ENCODE measurements at regions not wholly inside any gene's neighbourhood (a gene's known extent, or its start where the extent isn't known, plus 50 kb on each side); places are given as distances from the start of the nearest gene placed in this dataset.

DNA sequence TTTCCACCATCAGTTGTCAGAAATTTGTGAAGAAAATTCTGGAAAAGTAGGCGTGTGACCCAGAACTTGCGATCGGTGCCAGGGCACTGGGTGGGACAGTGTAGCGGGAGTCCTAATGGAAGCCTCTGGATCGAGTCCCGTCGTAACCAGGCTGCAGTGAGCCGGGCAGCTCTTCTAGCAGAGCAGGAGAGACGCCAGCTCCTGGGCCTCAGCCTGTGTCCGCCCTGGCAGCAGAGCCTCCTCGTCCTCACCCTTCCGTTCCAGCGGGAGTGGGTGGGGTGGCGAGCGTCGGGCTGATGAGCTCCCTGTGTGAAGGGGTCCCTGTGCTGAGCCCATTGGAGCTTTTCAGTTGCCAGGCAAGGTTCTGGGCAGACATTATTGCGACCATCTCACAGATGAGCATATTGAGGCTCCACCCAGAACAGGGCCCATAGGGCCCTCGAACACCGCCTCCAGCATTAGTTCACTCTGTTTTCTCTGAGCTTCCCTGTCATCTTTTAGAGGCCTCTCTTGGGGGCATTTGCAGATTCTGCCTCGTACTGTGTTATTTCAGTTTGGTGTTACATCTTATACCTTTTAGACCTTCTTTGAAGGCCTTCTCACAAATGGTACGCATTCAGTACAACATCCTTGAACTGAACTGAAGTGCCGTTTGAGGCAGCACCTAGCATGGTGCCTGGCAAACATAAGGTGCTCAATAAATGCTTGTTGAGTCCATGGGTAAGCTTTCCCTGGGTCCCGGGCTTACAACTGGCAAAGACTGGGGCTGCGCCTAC, 207.1 kb upstream of the CIBAR2 start:
- DNase-seq (ENCODE audit: low read depth): no peak
- in situ Hi-C loops (cut with HindIII; ENCODE audit: low pct_unique_long_range_greater_than_20kb, low sequenced_read_pairs): no loop called here

DNA sequence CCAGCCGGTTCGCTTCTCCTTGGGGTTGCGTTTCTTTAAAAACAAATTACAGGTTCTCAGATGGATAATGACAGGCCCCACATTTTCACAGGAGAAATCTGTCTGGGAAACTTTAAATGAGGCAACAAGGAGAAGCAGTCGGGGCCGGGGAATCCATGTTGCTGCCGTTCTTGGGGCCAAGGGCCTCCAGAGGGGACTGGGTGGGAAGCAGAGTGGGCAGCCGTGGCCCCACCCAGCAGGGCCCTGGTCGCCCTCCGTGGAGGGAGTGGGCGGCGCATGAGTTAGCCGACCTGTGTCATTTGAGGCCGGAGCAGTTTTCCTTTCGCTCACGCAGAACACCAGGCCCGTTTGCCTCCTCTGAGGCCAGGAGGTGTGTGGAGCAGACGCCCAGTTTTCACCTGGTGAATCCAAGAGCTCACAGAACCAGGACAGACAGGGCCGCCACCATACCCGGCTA, 207.7 kb upstream of the CIBAR2 start:
- in situ Hi-C loops (cut with HindIII; ENCODE audit: low pct_unique_long_range_greater_than_20kb, low sequenced_read_pairs): no loop called here

DNA sequence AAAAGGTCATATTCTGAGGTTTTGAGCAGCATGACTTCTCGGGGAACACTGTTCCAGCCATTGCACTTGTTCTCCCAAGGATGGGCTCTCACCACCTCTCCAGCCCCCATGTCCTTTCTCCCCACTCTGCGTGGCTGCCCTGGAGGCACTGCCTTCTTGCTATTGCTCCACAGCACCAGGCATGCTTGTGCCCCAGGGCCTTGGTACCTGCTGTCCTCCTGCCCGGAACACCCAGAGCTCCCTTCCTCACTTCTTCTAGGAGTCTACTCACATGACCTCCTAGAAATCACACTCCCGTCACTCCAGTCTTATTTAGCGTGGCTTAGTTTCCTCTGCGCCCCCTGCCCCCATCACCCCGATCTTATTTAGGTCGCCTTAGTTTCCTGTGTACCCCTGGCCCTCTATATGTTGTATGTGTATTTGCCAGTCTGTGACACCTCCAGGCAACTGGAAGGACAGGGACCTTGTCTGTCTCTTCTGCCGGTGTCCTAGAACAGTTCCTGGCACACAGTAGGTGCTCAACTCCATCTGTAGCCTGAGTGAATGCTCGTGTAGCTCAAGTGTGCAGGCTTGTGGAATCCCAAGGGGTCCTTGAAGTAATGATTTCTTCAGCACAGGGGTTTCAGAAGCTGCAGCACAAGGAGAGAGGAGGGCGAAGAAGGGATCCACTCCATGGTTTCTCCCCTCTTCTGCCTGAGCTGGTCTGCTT, 208.6 kb upstream of the CIBAR2 start:
- no peak for DNase-seq (ENCODE audit: low read depth)
- in situ Hi-C loops (cut with HindIII; ENCODE audit: low pct_unique_long_range_greater_than_20kb, low sequenced_read_pairs): no loop called here

More for the DNA sequence above, 207.7 kb upstream of the CIBAR2 start:
- DNase-seq (ENCODE audit: low read depth): no peak

DNA sequence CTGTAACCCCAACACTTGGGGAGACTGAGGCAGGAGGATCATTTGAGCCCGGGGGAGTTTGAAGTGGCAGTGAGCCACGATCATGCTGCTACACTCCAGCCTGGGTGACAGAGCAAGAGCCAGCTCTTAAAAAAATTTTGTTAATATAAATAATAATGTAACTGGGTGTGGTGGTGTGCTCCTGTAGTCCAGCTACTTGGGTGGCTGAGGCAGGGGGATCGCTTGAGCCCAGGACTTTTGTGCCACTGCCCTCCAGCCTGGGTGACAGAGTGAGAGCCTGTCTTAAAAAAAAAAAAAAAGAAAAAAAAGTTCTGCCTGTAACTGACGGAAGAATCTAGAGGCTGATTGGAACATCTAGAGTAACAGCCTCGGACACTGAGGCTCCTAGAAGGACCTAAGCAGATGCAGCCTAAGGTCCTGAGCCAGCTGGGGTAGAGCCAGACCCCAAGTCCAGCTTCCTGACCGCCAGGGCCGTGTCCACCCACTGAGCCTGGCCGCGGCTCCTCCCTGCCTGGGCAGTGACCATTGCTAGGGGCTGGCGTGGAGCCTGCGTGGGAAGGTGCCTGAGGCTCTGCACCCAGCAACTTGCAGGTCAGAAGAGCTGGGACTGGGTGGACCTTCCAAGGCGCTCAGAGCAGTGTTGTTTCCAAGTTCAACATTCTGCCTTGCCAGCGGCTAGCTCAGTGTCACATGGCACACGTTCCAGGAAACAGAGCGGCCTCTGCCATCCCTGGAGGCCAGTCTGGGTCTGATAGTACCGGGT, 209.4 kb upstream of the CIBAR2 start:
- in situ Hi-C loops (cut with HindIII; ENCODE audit: low pct_unique_long_range_greater_than_20kb, low sequenced_read_pairs): no loop called here
- peak; percentile 42 for DNase-seq (ENCODE audit: low read depth)

DNA sequence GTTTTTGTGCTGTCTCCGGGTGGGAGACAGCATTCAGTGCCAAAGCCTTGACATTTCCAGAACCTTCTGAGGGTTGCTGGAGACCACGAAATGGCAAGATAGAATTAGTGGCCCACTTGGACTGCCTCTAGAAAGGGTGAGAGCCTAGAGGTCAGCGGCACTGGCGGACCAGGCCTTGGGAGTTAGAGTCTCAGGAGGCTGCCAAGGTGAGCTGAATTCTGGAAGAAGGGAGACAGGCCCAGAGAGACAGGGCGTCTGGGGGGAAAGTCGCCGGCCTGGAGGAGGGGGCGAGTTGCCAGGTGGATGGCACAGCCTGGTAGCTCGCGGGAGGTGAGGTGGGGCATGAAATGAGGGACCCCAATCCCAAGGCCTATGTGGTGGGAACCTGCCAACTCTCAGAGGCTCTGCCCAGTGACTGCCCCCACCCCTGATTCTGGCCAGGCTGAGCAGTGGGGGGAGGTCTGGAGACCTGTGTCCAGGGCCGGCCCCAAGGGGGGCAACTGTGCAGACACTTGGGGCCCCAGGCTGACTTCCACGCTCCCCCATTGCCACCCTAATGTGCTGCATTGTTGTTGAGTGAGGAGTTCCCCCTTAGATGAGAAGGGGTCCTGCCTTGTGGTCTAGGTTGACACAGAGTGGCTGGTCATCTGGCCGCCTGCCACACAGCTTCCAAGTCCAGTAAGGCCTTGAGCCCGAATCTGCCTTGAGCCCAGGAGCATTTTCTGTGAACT, 211.1 kb upstream of the CIBAR2 start:
- DNase-seq (ENCODE audit: low read depth): no peak
- in situ Hi-C loops (cut with HindIII; ENCODE audit: low pct_unique_long_range_greater_than_20kb, low sequenced_read_pairs): no loop called here

DNA sequence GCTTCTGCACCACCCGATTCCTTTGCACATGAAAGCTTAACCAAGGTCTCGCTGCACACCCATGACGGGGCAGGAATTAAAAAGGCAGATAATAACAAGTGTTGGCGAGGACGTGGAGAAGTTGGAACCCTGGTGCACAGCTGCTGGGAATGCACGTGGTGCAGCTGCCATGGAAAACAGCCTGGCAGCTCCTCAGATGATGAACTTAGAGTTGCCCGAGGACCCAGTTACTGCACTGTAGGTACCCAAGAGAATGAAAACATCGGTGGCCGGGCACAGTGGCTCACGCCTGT, 211.6 kb upstream of the CIBAR2 start:
- in situ Hi-C loops (cut with HindIII; ENCODE audit: low pct_unique_long_range_greater_than_20kb, low sequenced_read_pairs): no loop called here
- DNase-seq (ENCODE audit: low read depth): no peak

DNA sequence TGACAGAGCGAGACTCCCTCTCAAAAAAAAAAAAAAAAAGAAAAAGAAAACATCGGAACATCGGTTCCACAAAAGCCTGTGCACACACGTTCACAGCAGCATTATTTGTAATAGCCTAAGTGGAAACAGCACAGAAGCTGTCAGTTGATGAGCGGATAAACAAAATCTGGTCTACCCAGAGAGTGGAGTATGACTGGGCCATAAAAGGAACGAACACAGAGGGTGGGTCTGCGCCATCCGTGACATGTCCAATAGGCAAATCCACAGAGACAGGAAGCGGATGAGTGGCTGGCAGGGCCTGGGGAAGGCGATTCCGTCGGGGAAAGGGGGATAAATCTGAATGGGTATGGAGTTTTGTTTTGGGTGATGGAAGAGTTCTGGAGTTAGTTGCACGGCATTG, 212.2 kb upstream of the CIBAR2 start:
- in situ Hi-C loops (cut with HindIII; ENCODE audit: low pct_unique_long_range_greater_than_20kb, low sequenced_read_pairs): no loop called here
- no peak for DNase-seq (ENCODE audit: low read depth)

DNA sequence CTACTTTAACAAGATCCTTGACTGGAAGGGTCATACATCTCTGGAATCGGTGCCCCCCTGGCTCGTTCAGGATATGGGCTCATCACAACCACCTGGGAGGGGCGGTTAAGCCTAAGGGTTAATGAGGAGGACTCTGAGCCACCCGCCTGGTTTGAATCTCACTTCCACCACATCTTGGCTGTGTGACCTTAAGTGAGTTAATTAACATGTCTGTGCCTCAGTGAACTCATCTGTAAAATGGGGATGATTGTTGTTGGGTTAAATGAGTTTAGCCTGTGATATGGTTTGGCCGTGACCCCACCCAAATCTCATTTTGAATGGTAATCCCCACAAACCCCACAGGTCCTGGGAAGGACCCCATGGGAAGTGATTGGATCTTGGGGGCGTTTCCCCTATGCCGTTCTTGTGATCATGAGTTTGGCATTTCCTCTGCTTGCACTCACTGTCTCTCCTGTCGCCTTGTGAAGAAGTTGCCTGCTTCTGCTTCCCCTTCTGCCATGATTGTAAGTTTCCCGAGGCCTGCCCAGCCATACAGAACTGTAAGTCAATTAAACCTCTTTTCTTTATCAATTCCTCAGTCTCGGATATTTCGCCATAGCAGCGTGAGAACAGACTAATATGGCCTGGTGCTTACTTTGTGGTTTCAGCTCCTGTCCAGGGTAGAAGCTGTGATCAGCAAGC, 214.0 kb upstream of the CIBAR2 start:
- in situ Hi-C loops (cut with HindIII; ENCODE audit: low pct_unique_long_range_greater_than_20kb, low sequenced_read_pairs): no loop called here

DNA sequence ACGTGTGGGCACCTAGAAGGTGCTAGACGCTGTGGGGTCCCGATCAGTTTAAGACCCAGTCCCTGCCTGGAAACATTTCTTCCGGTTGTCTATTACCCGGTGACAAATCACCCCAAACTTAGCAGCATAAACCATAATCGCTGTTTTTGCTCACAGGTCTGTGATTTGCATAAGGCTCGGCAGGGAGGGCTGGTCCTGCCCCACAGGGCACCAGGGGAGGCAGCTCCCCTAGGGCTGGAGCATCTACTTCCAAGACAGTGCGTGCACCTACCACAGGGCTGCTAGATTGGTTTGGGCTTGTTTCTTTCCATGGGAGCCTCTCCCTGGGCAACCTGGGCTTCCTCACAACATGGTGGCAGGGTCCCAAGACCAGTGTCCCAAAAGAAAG, 214.5 kb upstream of the CIBAR2 start:
- in situ Hi-C loops (cut with HindIII; ENCODE audit: low pct_unique_long_range_greater_than_20kb, low sequenced_read_pairs): no loop called here
- no peak for DNase-seq (ENCODE audit: low read depth)

More for the DNA sequence above, 214.0 kb upstream of the CIBAR2 start:
- DNase-seq (ENCODE audit: low read depth): no peak

DNA sequence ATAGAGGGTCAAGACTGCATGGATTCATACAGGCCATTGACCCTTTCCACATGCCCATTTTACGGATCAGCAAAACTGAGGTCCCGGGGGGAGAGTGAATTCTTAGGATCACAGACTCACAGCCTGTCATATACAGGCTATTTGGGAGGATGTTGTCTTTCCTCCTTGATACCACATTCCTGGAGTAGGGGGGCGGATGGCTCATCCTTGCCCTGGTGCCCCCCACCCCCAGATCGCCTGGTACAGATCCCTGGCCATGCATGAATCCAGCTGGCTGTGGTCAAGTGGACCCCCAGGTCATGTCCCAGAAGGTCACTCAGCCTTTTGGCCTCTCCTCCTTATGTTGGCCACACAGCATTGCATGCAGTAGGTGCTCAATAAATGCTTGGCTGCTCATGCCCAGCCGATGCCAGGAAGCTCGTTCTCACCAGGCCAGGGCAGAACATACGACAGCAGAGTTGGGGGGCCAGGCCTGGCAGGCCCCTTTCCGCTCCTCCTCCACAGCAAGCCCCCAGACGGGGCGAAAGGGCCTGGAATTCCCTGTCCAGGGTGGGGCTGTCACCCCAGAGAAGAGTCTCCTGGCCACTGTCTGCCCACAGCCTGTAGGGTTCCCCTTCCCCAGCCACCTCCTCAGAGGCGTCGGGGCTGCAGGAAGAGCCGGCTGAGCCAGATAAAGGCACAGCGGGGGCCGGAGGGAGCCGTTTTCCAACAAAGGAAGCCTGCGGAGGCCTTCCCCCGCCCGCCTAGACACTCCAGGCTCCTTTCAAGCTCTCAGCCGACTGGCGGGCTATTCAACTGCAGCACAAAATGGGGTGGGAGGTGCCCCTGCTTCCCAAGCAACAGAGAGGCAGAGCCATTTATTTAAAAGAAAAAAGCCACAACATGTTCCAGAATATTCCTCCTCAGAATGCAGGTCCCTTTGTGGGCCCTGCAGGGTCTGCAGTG, 215.7 kb upstream of the CIBAR2 start:
- no peak for DNase-seq (ENCODE audit: low read depth)
- in situ Hi-C loops (cut with HindIII; ENCODE audit: low pct_unique_long_range_greater_than_20kb, low sequenced_read_pairs): no loop called here

DNA sequence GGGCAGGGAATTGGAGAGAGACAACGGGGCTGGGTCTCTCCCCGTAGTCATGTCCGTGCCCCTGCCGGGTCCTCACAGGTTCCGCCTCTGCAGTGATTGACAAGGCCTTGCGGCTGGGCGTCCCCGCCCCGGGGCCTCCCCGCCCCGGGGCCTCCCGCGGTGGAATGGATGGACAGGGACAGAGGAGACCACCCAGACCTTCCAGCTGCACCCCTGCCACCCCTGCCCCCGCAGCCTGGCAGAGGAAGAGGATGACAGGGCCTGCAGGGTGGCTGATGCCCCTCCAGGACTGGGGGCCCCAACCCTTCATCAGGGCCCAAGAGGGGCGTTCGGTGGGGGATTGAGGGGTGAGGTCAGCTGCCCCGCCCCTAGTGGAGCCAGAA, 216.4 kb upstream of the CIBAR2 start:
- DNase-seq (ENCODE audit: low read depth): no peak
- in situ Hi-C loops (cut with HindIII; ENCODE audit: low pct_unique_long_range_greater_than_20kb, low sequenced_read_pairs): no loop called here

DNA sequence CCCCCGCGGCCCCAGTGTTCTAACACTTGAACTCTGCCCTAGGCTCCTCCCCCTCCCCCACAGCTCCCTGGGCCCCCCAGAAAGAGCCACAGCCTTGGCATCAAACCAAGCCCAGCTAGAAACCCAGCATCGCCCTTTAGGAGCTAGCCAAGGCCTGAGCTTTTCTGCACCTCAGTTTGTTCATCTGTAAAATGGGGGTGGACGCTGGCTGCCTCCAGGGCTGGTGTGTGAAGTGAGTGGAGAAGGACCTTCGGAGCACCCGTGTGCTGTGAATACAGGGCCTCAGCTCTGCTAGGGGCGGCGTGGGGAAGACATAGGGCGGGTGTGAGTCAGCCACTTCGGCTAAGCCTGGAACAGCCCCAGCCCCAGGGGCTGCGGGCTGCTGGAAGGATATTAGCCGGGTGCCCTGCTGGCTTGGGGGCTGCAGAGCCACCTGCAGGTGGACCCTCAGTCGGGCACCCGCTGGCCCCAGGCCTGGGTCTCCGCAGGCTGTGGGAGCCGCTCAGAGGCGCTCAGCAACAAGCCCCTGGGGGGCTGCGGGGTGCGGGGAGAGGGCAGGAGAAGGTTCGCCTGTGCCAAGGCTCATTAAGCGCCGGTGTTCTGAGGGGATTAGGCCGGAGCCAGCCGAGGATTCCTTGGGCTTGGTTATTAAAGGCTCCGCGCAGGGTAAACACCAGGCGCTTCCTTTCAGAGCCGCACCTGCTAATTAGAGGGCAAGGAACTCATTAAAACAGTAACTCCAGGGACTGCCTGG, 217.0 kb upstream of the CIBAR2 start:
- in situ Hi-C loops (cut with HindIII; ENCODE audit: low pct_unique_long_range_greater_than_20kb, low sequenced_read_pairs): no loop called here
- no peak for DNase-seq (ENCODE audit: low read depth)

DNA sequence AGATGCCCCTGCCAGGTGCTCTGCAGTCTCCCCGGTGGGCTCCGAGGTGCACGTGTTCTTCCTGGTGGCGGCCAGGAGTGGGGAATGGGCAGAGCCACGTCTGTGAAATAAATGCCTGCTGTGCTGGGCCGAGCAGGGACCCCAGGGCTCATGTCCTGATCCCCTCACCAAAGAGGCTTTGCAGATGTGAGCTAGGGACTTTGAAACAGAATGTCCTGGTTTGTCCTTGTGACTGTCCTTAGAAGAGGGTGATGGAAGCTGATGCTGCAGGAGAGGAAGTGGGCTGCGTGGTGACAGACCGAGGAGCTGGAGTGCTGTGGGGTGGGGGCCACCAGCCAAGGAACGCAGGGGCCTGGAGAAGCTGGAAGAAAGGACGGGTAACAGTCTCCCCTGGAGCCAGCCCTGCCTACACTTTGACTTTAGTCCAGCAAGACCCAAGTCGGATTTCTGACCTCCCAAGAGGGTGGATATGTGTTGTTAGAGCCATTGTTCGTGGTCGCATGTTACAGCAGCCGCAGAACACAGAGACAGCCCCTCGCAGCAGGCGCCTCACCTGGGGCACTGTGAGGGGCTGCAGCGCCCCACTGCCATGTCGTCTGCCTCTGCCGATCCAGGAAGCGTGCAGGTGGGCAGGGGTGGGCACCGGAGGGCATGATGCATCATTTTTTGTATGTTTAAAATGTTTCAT, 217.9 kb upstream of the CIBAR2 start:
- in situ Hi-C loops (cut with HindIII; ENCODE audit: low pct_unique_long_range_greater_than_20kb, low sequenced_read_pairs): no loop called here
- no peak for DNase-seq (ENCODE audit: low read depth)

DNA sequence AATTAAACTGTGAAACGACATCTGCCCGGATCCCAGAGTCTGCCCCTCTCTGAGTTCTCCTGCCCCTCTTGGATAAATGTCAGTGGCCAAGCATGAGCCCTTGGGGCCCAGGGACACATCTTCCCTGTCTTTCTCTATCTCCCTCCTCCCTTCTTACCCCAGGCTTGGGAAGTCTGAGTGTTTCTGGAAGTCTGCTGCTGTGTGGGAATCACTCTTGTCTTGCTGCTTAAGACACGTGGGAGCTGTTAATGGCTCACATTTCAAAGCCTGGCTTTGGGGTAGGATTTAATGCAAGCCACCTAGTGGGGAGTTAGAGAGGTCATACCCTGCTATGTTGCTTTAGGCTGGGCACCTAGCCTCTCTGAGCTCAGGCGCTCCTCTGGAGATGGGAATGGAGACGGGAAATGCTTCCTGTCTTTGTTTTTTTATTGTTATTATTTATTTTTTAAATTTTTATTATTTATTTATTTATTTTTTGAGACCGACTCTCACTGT, 218.5 kb upstream of the CIBAR2 start:
- in situ Hi-C loops (cut with HindIII; ENCODE audit: low pct_unique_long_range_greater_than_20kb, low sequenced_read_pairs): no loop called here
- peak; percentile 45 for DNase-seq (ENCODE audit: low read depth)

DNA sequence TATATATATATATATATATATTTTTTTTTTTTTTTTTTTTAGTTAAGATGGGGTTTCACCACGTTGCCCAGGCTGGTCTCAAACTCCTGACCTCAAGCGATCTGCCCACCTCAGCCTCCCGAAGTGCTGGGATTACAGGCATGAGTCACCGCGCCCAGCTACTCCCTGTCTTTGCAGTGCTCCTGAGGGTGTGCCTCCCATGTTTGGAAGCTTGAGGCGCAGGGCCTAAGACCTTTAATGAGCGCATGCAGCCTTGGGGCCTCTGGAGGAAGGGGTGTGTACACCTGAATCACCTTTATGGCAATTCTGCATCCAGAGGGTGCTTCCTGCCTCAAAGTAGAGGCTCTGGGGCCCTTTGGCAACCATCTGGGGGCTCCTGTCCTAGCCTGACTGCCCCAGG, 219.4 kb upstream of the CIBAR2 start:
- no peak for DNase-seq (ENCODE audit: low read depth)
- in situ Hi-C loops (cut with HindIII; ENCODE audit: low pct_unique_long_range_greater_than_20kb, low sequenced_read_pairs): no loop called here

DNA sequence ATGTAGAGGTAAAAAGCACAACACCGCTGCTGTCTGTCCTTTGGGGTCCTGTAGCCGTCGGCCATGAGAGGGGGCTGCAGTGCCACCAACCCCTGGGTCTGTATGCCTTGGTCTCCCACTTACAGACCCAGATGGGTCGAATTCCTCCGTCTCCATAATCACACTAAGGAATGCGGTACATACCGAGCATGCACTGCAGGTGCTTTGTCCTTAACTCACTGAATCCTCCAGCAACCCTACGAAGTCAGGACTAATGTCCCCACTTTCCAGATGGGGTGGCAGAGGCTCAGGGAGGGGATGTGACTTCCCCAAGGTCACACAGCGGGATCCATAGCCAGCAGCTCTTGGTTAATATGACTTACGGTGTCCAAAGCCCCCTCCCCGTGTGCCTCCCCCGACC, 219.9 kb upstream of the CIBAR2 start:
- DNase-seq (ENCODE audit: low read depth): no peak
- in situ Hi-C loops (cut with HindIII; ENCODE audit: low pct_unique_long_range_greater_than_20kb, low sequenced_read_pairs): no loop called here

Data from Caki2 (cell line).